ENCODE measurements at regions not wholly inside any gene's neighbourhood (a gene's known extent, or its start where the extent isn't known, plus 50 kb on each side); places are given as distances from the start of the nearest gene placed in this dataset.

GRCh38 chr17:20800146-20800545 lies 220.6 kb downstream of the CDRT15L2 start:
- no peak for TF ChIP-seq FOXM1 (IDR thresholded peaks at IDR 0.05; ENCODE audit: borderline replicate concordance, low read depth)
- no peak for TF ChIP-seq RAD21 (IDR thresholded peaks at IDR 0.05; ENCODE audit: low read depth)
- no peak for TF ChIP-seq ZBTB7A (IDR thresholded peaks at IDR 0.05; ENCODE audit: low read depth)
- no peak for TF ChIP-seq YY1 (IDR thresholded peaks at IDR 0.05; ENCODE audit: low read depth)

- TF ChIP-seq TCF12 (IDR thresholded peaks at IDR 0.05; ENCODE audit: low read depth) (no peak), USF1 (IDR thresholded peaks at IDR 0.05) (no peak), MAX (IDR thresholded peaks at IDR 0.05) (no peak), RAD21 (IDR thresholded peaks at IDR 0.05; ENCODE audit: low read depth) (no peak), YY1 (IDR thresholded peaks at IDR 0.05; ENCODE audit: low read depth) (no peak), NFIC (IDR thresholded peaks at IDR 0.05) (no peak), EP300 (IDR thresholded peaks at IDR 0.05; ENCODE audit: borderline replicate concordance) (no peak), TEAD4 (IDR thresholded peaks at IDR 0.05) (no peak)
These were observed 226.2 kb downstream of the CDRT15L2 start for GRCh38 chr17:20805751-20806150.

GRCh38 chr17:20823905-20824304 lies 218.9 kb downstream of the USP22 start:
- TF ChIP-seq CREB1 (IDR thresholded peaks at IDR 0.05; ENCODE audit: low read depth) (no peak), USF1 (IDR thresholded peaks at IDR 0.05) (no peak), YY1 (IDR thresholded peaks at IDR 0.05; ENCODE audit: low read depth) (no peak), EGR1 (IDR thresholded peaks at IDR 0.05) (no peak), EP300 (IDR thresholded peaks at IDR 0.05; ENCODE audit: borderline replicate concordance) (no peak), CEBPB (IDR thresholded peaks at IDR 0.05) (no peak)

- TF ChIP-seq EP300 (IDR thresholded peaks at IDR 0.05; ENCODE audit: borderline replicate concordance): no peak
- TF ChIP-seq MAX (IDR thresholded peaks at IDR 0.05): no peak
- no peak for TF ChIP-seq NFIC (IDR thresholded peaks at IDR 0.05)
- TF ChIP-seq ZBTB7A (IDR thresholded peaks at IDR 0.05; ENCODE audit: low read depth): no peak
- TF ChIP-seq REST (IDR thresholded peaks at IDR 0.05; ENCODE audit: low read depth): no peak
- TF ChIP-seq YY1 (IDR thresholded peaks at IDR 0.05; ENCODE audit: low read depth): no peak
- no peak for TF ChIP-seq RAD21 (IDR thresholded peaks at IDR 0.05; ENCODE audit: low read depth)
- no peak for TF ChIP-seq TEAD4 (IDR thresholded peaks at IDR 0.05)
- TF ChIP-seq EGR1 (IDR thresholded peaks at IDR 0.05): no peak
- no peak for TF ChIP-seq USF1 (IDR thresholded peaks at IDR 0.05)
- TF ChIP-seq TAF1 (IDR thresholded peaks at IDR 0.05; ENCODE audit: low read depth): no peak
These were observed 217.3 kb downstream of the USP22 start for GRCh38 chr17:20825539-20825938.

GRCh38 chr17:20843799-20844553 lies 198.8 kb downstream of the USP22 start:
- TF ChIP-seq MAX (IDR thresholded peaks at IDR 0.05): peak; percentile 63

GRCh38 chr17:20848869-20849443 lies 193.9 kb downstream of the USP22 start:
- TF ChIP-seq RAD21 (IDR thresholded peaks at IDR 0.05; ENCODE audit: low read depth): peak; percentile 46

GRCh38 chr17:20851591-20852238 lies 191.1 kb downstream of the USP22 start:
- peak; percentile 51; the same call in 1 of the 2 replicates for TF ChIP-seq EGR1 (IDR thresholded peaks at IDR 0.05)
